ENCODE measurements at regions not wholly inside any gene's neighbourhood (a gene's known extent, or its start where the extent isn't known, plus 50 kb on each side); places are given as distances from the start of the nearest gene placed in this dataset.

- TF ChIP-seq REST (IDR thresholded peaks at IDR 0.05; ENCODE audit: low read depth), result no peak
- no peak for TF ChIP-seq NFIC (IDR thresholded peaks at IDR 0.05)
- no peak for TF ChIP-seq CREB1 (IDR thresholded peaks at IDR 0.05; ENCODE audit: low read depth)
- TF ChIP-seq TEAD4 (IDR thresholded peaks at IDR 0.05), result no peak
- no peak for TF ChIP-seq EP300 (IDR thresholded peaks at IDR 0.05; ENCODE audit: borderline replicate concordance)
- TF ChIP-seq CEBPB (IDR thresholded peaks at IDR 0.05), result no peak
- TF ChIP-seq FOXM1 (IDR thresholded peaks at IDR 0.05; ENCODE audit: borderline replicate concordance, low read depth), result no peak
- no peak for TF ChIP-seq TCF12 (IDR thresholded peaks at IDR 0.05; ENCODE audit: low read depth)
- no peak for TF ChIP-seq TAF1 (IDR thresholded peaks at IDR 0.05; ENCODE audit: low read depth)
Observed at GRCh38 chr2:83238111-83238510, 1221.0 kb downstream of the SUCLG1 start.
